NCI-H2196 (cell line): ENCODE measurements at regions not wholly inside any gene's neighbourhood (a gene's known extent, or its start where the extent isn't known, plus 50 kb on each side); places are given as distances from the start of the nearest gene placed in this dataset.
"Not testable (repeated sequence)": the region's sequence is repeated elsewhere in the genome, so short reads cannot be mapped to it uniquely, and the experiment has no call there.

Experiments used
- DNase-seq: peaks from one replicate; lab custom pipeline; 2025; ENCODE audit not compliant: unreplicated experiment; lab: John Stamatoyannopoulos, UW

DNA sequence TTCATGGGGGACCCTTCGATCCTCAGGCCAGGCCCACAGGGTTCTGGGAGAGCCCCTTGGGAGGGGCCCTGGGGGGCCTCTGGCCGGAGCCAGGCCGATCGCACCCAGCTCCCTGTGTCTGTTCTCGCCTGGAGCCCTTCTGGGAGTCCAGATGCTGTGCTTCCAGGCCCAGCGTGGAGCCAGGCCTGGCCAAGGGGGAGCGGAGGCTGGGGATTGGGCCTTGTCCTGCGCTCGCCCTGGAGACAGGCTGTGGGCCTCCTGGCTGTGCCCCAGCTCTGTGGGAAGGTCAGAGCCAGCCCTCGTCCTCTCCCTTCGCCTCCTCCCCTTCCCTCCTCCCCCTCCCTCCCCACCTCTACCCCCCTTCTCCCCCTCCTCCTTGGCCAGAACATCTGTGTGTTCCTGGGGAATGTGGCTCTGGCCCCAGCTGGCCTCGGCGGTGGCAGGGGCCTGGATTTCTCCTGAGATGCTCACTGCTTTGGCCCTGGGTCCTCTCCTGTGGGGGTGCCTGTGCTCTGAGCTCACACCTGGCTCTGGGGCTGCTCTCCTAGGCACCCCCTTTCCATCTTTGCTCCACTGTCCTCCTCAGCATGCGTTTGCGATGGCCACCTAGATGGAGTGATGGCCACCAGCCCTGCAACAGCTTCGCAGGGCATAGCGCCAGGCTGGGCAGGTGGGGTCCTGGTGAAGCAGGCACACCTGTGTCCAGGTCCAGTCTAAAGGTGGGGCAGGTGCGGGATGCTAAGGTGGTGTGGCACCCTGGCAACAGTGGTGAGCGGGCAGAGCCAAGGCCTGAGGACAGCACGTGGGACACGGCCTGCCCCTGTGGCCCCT is 90.6 kb upstream of the CIBAR2 start:
- DNase-seq = peak; percentile 23

DNA sequence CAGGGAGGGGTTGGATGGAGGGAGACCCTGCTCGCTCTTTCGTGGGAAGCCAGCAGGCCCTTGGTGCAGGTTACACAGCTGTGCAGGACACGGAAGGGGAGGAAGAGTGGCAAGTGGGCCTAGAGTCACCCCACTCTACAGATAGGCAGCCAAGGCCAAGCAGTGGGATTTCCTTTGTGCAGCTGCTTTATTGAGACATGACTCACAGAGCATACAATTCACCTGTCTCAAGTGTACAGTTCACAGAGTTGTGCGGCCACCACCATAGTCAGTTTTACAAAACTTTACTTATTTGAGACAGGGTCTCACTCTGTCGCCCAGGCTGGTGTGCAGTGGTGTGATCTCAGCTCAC is 91.2 kb upstream of the CIBAR2 start:
- no peak for DNase-seq

DNA sequence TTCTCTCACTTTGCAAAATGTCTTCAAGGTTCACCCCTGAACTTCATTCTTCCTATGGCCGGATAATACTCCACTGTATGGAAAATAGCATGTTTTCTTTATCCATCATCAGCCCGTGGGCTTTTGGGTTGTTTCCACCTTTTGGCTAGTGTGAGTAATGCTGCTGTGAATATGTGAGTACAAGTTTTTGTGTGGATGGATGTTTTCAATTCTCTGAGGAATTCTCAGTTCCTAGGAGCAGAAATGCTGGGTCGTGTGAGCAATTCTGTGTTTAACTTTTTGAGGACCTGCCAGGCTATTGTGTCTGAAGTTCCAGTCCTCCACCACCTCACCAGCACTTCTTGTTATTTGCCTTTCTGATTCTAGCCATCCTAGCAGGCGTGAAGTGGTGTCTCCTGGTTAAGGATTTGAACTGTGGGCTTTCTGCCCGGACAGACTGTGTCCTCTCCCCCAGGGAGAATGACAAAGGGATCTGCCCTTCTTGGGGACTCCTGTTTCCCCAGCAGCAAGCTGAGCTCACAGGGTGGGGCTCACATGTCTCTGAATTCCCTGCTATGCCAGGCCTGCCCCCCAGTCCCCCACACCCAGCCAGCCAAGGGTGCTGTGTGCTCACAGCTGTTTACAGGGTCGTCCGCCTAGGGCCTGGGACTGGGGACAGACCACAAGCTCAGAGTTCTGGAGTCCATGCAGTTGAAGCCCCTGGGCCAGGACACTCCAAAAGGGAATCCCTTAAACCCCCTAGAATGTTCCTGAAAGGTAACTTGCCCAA is 92.2 kb upstream of the CIBAR2 start:
- no peak for DNase-seq

- not testable (repeated sequence) for DNase-seq
Observed at GRCh38 chr16:85205257-85205656, 93.0 kb upstream of the CIBAR2 start.

- DNase-seq = peak; percentile 9
Observed at GRCh38 chr16:85205747-85206471, 93.6 kb upstream of the CIBAR2 start.

DNA sequence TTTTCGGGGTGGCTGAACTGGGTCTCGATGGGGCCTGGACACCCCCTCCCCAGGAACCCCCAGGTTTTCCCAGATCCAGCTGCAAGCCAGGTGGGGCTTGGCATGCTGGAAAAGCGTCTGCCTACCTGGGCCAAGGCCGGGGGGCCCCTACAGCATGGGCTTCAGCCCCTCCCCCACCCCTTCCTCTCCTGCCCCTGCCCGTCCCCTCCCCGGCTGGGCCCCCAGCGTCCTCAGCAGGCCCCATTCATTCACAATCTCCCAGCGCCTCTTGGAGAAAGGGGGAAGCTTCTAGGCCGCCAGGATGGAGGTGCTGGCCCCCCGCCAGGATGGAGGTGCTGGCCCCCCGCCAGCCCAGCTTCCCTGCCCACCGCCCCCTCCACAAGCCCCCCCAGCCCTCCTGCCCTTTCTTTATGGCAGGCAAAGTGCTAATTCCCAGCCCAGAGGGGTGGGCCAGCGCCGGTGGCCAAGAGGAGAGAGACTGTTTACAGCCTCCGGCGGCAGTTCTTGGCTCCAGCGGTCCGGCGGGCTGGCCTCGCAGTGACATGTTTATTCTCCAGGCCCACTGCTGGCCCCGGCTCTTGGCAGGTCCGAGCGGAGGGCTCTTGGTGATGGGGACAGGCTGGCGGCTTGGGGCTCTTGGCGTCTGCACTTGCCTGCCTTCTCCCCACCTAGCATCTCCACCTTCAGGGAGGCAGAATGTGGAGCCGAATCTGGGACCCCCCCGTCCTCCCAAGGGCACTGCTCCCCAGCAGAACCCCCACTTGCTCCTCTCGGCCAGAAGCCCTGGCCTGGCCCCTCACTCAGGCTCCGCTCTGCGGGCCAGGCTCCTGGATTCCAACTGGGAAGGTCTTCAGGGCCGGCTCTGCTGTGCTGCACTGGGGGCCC is 94.4 kb upstream of the CIBAR2 start:
- peak; percentile 16 for DNase-seq

DNA sequence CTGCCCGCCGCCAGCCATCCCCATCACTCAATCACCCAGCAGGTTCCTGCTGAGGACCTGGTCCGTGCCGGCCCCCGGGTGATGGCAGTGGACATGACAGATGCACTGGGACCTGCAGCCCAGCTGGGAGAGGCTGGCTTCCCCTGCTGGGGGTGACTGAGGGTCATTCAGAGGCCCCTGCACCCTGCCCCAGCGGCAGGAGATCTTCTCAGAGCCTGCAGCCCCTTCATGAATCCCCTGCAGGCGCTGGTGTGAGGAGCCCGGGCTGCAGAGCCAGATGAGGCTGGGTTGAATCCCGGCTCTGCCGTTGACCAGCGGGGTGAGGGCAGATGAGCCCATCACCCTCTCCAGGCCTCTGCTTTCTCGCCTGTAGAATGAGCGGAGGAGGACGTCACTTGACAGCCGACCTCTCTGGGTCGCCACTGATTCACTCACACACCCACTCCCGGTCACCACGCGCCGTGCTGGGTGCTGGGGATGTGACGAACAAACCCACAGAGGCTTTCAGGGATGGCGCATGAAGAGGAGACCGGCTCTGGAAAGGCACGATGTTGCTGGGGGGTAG is 95.2 kb upstream of the CIBAR2 start:
- DNase-seq = no peak

GRCh38 chr16:85208181-85208580 is 95.9 kb upstream of the CIBAR2 start:
- DNase-seq = no peak

GRCh38 chr16:85208643-85209520 is 96.6 kb upstream of the CIBAR2 start:
- DNase-seq = no peak

DNA sequence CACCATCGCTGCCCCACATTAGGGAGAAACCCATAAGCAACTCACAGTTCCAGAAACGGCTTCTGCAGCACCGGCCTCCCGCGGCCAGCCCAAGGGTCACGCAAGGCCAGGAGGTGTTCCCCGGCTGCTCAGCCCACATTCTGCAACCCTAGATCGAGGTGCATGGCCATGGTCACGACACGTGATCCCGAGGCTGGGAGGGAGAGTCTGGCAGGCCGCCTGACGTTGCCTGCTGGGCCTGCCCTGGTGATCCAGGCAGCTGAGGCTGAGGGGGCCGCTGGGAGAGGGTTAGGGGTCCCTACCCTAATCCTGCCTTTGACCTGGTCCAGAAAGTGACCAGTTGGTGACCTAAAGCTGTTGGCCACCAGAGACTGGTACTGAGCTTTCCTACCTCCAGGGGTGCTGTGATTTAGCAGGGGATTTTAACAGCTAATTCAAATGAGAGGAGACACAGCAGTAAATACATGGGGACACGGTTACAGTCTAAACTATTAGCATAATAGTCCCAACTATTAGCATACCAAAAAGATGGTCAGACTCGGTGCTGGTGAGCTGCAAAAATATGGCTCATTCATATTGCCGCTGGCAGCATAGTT is 97.4 kb upstream of the CIBAR2 start:
- DNase-seq = no peak

- no peak for DNase-seq
Observed at GRCh38 chr16:85210423-85211169, 98.3 kb upstream of the CIBAR2 start.

- DNase-seq = no peak
Observed at GRCh38 chr16:85211271-85211801, 99.1 kb upstream of the CIBAR2 start.

DNA sequence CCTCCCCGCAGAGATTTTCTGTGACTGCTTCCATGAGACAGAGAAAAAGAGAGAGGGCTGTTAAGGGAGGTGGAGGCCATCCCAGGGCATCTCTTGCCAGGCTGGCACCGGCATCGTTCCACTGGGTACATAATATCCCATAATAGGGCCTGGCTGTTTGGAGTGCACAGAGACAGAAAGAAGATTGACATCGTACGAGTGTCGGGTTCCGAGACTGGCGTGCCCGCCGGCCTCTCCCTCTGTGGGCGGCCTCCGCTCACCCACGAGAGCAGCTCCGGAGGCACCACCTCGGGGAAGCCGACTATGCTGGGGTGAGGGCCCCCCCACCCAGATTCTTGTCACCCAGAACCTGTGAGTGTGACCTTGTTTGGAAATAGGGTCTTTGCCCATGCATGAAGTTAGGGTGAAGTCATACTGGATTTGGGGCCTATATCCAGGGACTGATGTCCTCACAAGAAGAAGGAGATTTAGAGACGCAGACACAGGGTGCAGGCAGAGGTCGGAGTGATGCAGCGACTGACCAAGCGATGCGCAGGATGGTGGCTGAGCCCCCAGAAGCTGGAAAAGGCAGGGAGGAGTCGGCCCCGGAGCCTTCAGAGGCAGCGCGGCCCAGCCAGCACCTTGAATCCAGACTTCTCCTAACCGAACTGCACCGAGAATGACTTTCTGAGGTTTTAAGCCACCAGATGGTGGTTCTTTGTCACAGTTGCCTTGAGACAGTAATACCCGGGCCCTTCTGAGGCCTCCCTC is 101.8 kb upstream of the CIBAR2 start:
- DNase-seq = no peak

DNA sequence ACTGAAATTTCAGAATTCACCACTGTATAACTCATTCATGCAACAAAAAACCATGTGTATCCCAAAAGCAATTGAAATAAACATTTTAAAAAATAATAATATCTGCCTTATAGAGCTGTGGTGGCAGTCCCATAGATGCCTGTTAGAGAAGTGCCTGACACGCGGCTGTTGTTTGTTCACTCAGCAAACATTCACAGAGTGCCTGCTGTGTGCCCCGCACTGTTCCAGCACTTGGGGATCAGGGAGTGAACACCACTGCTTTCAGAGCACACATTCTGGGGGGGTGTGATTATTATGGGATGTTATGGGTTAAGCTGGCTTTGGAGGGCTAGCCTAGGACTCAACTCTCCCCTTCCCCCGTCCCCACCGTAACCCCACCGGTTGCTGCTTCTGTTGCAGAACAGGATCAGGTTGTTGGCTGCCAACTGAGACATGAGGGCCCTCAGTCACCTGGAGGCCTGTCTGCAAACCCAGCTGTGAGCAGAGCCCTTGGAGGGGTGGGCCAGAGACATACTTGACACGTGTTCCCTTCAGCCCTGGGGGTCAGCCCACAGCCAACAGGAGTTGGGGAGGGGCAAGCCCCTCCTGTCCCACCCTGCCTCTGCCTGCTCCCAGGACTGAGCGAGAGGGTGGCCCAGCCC is 103.3 kb upstream of the CIBAR2 start:
- no peak for DNase-seq

DNA sequence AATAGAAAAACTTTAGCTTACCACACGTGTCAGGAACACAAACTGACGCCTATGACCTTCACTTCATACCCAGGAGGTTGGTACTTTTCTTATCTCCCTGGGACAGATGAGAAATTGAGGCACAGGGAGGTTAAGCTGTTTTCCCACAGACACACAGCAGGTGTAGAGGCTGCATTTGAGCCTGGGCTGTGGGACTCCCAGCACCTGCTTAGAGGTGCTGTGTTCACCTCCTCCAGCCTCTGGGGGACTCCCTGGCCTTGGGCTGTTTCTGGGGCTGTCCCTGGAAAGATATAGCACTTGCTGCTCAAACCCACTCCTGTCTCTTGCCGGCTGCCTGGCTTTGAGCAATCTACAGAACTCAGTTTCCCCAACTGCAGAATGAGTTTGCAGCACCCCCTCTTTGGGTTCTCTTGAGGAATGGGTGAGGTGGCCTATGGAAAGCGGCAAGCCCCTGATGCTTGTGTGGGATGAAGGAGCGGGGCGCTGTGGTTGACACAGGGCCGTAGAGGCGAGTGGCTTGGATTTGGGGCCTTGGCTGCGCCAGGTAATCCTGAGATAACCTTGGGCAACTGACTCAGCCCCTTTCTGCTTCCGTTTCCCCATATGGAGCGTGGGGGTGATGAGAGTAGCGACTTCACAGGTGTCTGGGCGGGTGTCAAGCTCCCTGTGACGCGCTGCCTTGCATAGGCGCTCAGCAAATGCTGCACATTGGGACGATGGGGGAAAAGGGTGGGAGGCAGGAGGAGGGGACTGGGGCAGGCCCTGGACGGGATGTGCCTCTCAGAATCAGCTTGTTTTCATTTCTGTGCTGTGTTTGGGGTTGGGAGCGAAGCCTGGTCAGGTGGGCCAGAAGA is 104.5 kb upstream of the CIBAR2 start:
- DNase-seq = no peak
